Lung (tissue), 12 donors: ENCODE measurements at regions not wholly inside any gene's neighbourhood (a gene's known extent, or its start where the extent isn't known, plus 50 kb on each side); places are given as distances from the start of the nearest gene placed in this dataset. TPM values are rescaled to one million over a fixed set of nuclear protein-coding genes. Genes with fewer than 3 reads are reported as not detected.

Experiments
- ATAC-seq: fragments of 200-7000 bp; cut with Tn5 transposase; one replicate; pipeline ENCODE4 v1.9.1; 2020; ENCODE audit warnings: moderate number of reproducible peaks; ENCODE audit not compliant: insufficient read depth, low FRiP score
- DNase-seq, 3 donors: peaks; one replicate each; pipeline ENCODE4 v3.0.0-alpha.2; 2013 to 2017
- H3K27ac ChIP-seq, 2 donors: one replicate each; pipeline ENCODE4 v1.5.1; 2013; ENCODE audit warnings: mild to moderate bottlenecking in 2 of 2, moderate library complexity in 2 of 2, control low read depth in 1 of 2, inconsistent platforms in 1 of 2, low read depth in 1 of 2, low read length in 1 of 2
- H3K27me3 ChIP-seq, 3 donors: one replicate each; pipeline ENCODE4 v1.5.1; 2013; ENCODE audit warnings: low read length in 2 of 3; ENCODE audit not compliant: control insufficient read depth in 3 of 3, insufficient read depth in 3 of 3
- H3K36me3 ChIP-seq, 4 donors: one replicate each; pipeline ENCODE4 v1.5.1; 2013; ENCODE audit warnings: low read length in 4 of 4, mild to moderate bottlenecking in 1 of 4, moderate library complexity in 1 of 4; ENCODE audit not compliant: control insufficient read depth in 4 of 4, insufficient read depth in 4 of 4
- H3K4me1 ChIP-seq, 5 donors: one replicate each; pipeline ENCODE4 v1.5.1; 2013; ENCODE audit warnings: low read length in 5 of 5, mild to moderate bottlenecking in 2 of 5, moderate library complexity in 1 of 5; ENCODE audit not compliant: control insufficient read depth in 5 of 5, insufficient read depth in 5 of 5
- H3K4me3 ChIP-seq: one replicate; pipeline ENCODE4 v1.5.1; 2013; ENCODE audit warnings: mild to moderate bottlenecking, control low read depth, moderate library complexity
- H3K9ac ChIP-seq, 2 donors: one replicate each; pipeline ENCODE4 v1.5.1; 2013; ENCODE audit warnings: low read length in 2 of 2, control low read depth in 1 of 2; ENCODE audit not compliant: insufficient read depth in 1 of 2
- H3K9me3 ChIP-seq, 4 donors: one replicate each; pipeline ENCODE4 v1.5.1; 2013; ENCODE audit warnings: low read length in 3 of 4, mild to moderate bottlenecking in 1 of 4, moderate library complexity in 1 of 4; ENCODE audit not compliant: control insufficient read depth in 4 of 4, insufficient read depth in 3 of 4
- whole genome bisulfite sequencing, 2 donors: extraction: QIAGEN DNeasy Blood & Tissue Kit; methylation state at CpG; one replicate each; pipeline ENCODE4 v1.1.7; 2013; 5-methylcytosine and 5-hydroxymethylcytosine counted together
- small RNA-seq: library from RNA; depleted of rRNA; stranded (forward); fragments of <200 nt; gene quantifications from one replicate; pipeline ENCODE3, GENCODE V24; 2014; ENCODE audit warnings: low replicate concordance
- TF ChIP-seq, protein P1 (sequence below): IDR thresholded peaks from 2 replicates; pipeline ENCODE4 v1.5.1; 2012; ENCODE audit warnings: mild to moderate bottlenecking; ENCODE audit errors: control extremely low read depth, extremely low read depth
- donor health status: control.
- donor health status: control.
- donor health status: Bipolar disorder and iron deficiency.
- donor health status: healthy.
- donor health status: DM: yes; HTN: yes; CAD: no.

DNA sequence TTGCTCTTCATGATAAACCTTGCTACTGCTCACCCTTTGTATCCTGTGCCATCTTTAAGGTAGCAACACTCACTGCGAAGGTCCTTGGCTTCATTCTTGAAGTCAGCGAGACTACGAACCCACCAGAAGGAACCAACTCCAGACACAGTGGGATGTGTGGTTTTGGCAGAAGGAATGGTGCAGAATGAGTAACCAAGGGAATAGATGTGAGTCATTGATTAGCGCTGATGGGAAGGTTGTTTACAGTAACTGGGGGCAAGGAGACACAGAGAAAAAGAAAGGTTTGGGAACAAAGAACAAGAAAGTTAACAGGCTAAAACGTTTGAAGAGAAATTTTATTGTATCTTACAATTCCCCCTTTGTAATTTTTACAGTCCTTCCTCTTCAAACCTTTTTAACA is 266.1 kb upstream of the AMELY start:
- 79% methylated on average over 5 of the region's 5 CpGs; no CpG with 5 or more reads in 1 of the 2 donors for WGBS, 2 donors
- no peak overlapping the region for H3K4me3 ChIP-seq
- no peak for DNase-seq
- H3K9ac ChIP-seq = no peak overlapping the region
- H3K27me3 ChIP-seq = no peaks in the 10 kb centered on the region
- no peaks in the 10 kb centered on the region for H3K36me3 ChIP-seq
- TF ChIP-seq, protein P1, sequence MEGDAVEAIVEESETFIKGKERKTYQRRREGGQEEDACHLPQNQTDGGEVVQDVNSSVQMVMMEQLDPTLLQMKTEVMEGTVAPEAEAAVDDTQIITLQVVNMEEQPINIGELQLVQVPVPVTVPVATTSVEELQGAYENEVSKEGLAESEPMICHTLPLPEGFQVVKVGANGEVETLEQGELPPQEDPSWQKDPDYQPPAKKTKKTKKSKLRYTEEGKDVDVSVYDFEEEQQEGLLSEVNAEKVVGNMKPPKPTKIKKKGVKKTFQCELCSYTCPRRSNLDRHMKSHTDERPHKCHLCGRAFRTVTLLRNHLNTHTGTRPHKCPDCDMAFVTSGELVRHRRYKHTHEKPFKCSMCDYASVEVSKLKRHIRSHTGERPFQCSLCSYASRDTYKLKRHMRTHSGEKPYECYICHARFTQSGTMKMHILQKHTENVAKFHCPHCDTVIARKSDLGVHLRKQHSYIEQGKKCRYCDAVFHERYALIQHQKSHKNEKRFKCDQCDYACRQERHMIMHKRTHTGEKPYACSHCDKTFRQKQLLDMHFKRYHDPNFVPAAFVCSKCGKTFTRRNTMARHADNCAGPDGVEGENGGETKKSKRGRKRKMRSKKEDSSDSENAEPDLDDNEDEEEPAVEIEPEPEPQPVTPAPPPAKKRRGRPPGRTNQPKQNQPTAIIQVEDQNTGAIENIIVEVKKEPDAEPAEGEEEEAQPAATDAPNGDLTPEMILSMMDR = no peak
- no peak overlapping the region for H3K27ac ChIP-seq
- no peaks in the 10 kb centered on the region for H3K4me1 ChIP-seq
- H3K9me3 ChIP-seq = no peaks in the 10 kb centered on the region
- no peak for ATAC-seq

- ATAC-seq = no peak
- no peak for DNase-seq
- H3K27me3 ChIP-seq = no peaks in the 10 kb centered on the region
- TF ChIP-seq, protein P1 = no peak
- H3K9me3 ChIP-seq = no peaks in the 10 kb centered on the region
- H3K4me1 ChIP-seq = no peaks in the 10 kb centered on the region
- no peak overlapping the region for H3K9ac ChIP-seq
- no peak overlapping the region for H3K4me3 ChIP-seq
- no peaks in the 10 kb centered on the region for H3K36me3 ChIP-seq
- 89% methylated on average over 1 of the region's 1 CpG; no CpG with 5 or more reads in 1 of the 2 donors for WGBS, 2 donors
- H3K27ac ChIP-seq = no peak overlapping the region
These were observed 257.9 kb upstream of the AMELY start for GRCh38 chrY:7169475-7169874.

DNA sequence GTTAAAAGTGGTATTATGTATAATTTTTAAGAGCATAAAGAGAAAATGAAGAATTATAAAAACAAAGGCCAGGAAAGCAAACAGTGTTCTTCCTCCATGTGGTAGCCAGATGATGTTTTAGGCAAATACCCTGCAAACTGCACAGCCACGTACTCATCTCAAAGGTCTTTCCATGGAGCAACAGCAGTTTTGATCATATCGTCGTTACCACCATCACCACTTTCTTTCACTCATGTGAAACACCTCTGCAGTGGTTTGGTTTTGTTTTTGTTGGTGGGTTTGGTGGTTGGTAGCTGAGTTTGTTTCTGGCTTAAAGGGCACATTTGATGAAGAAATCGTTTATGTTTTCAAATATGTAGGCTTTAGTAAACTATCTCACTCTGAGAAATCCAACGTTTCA is 229.9 kb upstream of the AMELY start:
- ATAC-seq (no peak), DNase-seq (no peak)
- no peak overlapping the region for H3K4me3 ChIP-seq
- TF ChIP-seq, protein P1 = no peak
- no peaks in the 10 kb centered on the region for H3K36me3 ChIP-seq
- H3K9ac ChIP-seq = no peak overlapping the region
- no peaks in the 10 kb centered on the region for H3K27me3 ChIP-seq
- H3K27ac ChIP-seq = no peak overlapping the region
- 88% methylated on average over 5 of the region's 5 CpGs; no CpG with 5 or more reads in 1 of the 2 donors for WGBS, 2 donors
- no peaks in the 10 kb centered on the region for H3K4me1 ChIP-seq
- no peaks in the 10 kb centered on the region for H3K9me3 ChIP-seq

Small RNA genes in the stretch of these regions (small RNA-seq; reads per million reads assigned to genes)
- gene RF00019 = not detected
- not detected for gene RN7SKP282
- not detected for gene RNU6-521P
